ENCODE measurements at regions not wholly inside any gene's neighbourhood (a gene's known extent, or its start where the extent isn't known, plus 50 kb on each side); places are given as distances from the start of the nearest gene placed in this dataset.
A peak's percentile ranks its signal among the peaks of the same experiment; 100 is the strongest.

DNA sequence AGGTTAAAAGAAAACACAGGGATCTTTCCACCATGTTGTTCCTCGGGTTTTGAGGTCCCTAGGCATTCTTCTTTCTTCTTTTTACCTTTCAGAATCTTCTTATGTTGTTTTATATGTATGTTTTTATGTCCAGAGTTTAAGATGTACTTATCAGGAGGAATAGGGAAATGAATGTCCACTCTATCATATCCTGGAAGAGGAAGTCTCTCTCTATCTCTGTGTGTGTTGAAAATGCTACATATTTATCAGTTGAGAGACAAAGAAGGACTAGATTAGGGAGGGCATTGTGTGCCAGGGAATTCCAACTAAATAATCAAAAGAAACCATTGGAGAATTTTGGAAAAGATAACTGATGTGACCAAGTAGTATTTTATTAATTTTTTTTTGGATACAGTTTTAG, 200.5 kb upstream of the POT1 start:
- no peak for DNase-seq (ENCODE audit: low read depth in 2 of 2)
- no peak overlapping the region for H3K4me3 ChIP-seq (replicated peaks in 1 of 4; ENCODE audit: control extremely low read depth in 1 of 4, insufficient read depth in 1 of 4, low read depth in 3 of 4, low read length in 4 of 4)
- H3K4me2 ChIP-seq (ENCODE audit: extremely low read depth, insufficient read depth, low read length), result no peak overlapping the region
- no peak for TF ChIP-seq EZH2 (IDR thresholded peaks at IDR 0.05; ENCODE audit: low read length, missing control alignments)
- TF ChIP-seq, protein P1, sequence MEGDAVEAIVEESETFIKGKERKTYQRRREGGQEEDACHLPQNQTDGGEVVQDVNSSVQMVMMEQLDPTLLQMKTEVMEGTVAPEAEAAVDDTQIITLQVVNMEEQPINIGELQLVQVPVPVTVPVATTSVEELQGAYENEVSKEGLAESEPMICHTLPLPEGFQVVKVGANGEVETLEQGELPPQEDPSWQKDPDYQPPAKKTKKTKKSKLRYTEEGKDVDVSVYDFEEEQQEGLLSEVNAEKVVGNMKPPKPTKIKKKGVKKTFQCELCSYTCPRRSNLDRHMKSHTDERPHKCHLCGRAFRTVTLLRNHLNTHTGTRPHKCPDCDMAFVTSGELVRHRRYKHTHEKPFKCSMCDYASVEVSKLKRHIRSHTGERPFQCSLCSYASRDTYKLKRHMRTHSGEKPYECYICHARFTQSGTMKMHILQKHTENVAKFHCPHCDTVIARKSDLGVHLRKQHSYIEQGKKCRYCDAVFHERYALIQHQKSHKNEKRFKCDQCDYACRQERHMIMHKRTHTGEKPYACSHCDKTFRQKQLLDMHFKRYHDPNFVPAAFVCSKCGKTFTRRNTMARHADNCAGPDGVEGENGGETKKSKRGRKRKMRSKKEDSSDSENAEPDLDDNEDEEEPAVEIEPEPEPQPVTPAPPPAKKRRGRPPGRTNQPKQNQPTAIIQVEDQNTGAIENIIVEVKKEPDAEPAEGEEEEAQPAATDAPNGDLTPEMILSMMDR (conservative IDR thresholded peaks at IDR 0.05 in 1 of 2, IDR thresholded peaks at IDR 0.05 in 1 of 2; ENCODE audit: low read depth in 1 of 2, low read length in 2 of 2), result no peak
- no peaks in the 10 kb centered on the region for H3K9me3 ChIP-seq (ENCODE audit: control insufficient read depth, insufficient read depth, low read depth, low read length)
- no peak overlapping the region for H2AFZ ChIP-seq (ENCODE audit: low read length)
- no peak overlapping the region for H3K27ac ChIP-seq (ENCODE audit: insufficient read depth, low read length)
- no peak overlapping the region for H3K9ac ChIP-seq (ENCODE audit: insufficient read depth, low read length)
- H3K4me1 ChIP-seq (ENCODE audit: control insufficient read depth, extremely low read depth, insufficient read depth, low read length), result no peaks in the 10 kb centered on the region
- H3K79me2 ChIP-seq (ENCODE audit: control insufficient read depth, insufficient read depth, low read length), result no peaks in the 10 kb centered on the region
- no peaks in the 10 kb centered on the region for H4K20me1 ChIP-seq (ENCODE audit: control insufficient read depth, extremely low read depth, insufficient read depth, low read length)
- H3K27me3 ChIP-seq (ENCODE audit: control insufficient read depth, insufficient read depth, low read length), result no peaks in the 10 kb centered on the region
- H3K36me3 ChIP-seq (ENCODE audit: control insufficient read depth, insufficient read depth, low read length), result no peaks in the 10 kb centered on the region

DNA sequence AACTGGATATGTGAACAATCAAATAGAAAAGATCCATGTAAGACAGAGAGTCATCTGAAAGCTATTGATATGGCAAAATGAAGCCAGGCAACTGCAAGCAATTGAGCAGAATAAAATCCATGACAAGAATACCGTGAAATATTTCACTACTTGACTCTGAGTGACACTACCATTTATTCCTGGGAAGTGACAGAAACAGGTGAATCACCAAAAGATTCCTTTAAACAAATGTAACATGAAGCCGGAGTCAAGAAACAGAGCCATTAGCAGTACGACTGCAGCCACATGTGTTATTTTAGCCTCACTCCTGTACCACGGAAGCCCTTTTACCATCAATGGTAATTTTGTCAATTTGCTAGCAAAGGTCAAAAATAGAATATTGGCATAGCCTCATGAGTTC, 197.7 kb upstream of the POT1 start:
- H3K9ac ChIP-seq (ENCODE audit: insufficient read depth, low read length), result no peak overlapping the region
- no peaks in the 10 kb centered on the region for H3K27me3 ChIP-seq (ENCODE audit: control insufficient read depth, insufficient read depth, low read length)
- no peaks in the 10 kb centered on the region for H4K20me1 ChIP-seq (ENCODE audit: control insufficient read depth, extremely low read depth, insufficient read depth, low read length)
- DNase-seq (ENCODE audit: low read depth in 2 of 2), result no peak
- no peaks in the 10 kb centered on the region for H3K79me2 ChIP-seq (ENCODE audit: control insufficient read depth, insufficient read depth, low read length)
- no peaks in the 10 kb centered on the region for H3K9me3 ChIP-seq (ENCODE audit: control insufficient read depth, insufficient read depth, low read depth, low read length)
- no peaks in the 10 kb centered on the region for H3K36me3 ChIP-seq (ENCODE audit: control insufficient read depth, insufficient read depth, low read length)
- H3K4me1 ChIP-seq (ENCODE audit: control insufficient read depth, extremely low read depth, insufficient read depth, low read length), result no peaks in the 10 kb centered on the region
- no peak overlapping the region for H3K4me3 ChIP-seq (replicated peaks in 1 of 4; ENCODE audit: control extremely low read depth in 1 of 4, insufficient read depth in 1 of 4, low read depth in 3 of 4, low read length in 4 of 4)
- TF ChIP-seq, protein P1 (conservative IDR thresholded peaks at IDR 0.05 in 1 of 2, IDR thresholded peaks at IDR 0.05 in 1 of 2; ENCODE audit: low read depth in 1 of 2, low read length in 2 of 2), result no peak
- no peak for TF ChIP-seq EZH2 (IDR thresholded peaks at IDR 0.05; ENCODE audit: low read length, missing control alignments)
- no peak overlapping the region for H2AFZ ChIP-seq (ENCODE audit: low read length)
- H3K4me2 ChIP-seq (ENCODE audit: extremely low read depth, insufficient read depth, low read length), result no peak overlapping the region
- no peak overlapping the region for H3K27ac ChIP-seq (ENCODE audit: insufficient read depth, low read length)

DNA sequence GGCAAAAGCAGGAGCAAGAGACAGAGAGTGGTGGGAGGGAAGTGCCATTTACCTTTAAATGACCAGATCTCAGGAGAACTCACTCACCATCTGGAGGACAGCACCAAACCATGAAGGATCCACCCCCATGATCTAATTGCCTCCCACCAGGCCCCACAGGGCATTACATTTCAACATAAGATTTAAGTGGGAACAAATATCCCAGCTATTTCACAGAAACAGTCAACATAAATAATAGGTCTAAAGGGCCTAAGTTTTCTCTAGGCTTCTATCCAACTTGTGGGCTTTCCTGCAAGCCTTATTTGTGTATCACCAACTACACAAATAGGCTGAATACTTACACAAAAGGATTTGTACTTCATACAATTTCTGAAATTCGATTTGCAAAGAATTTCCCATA, 196.8 kb upstream of the POT1 start:
- Histone ChIP-seq H3K4me1 (ENCODE audit: control insufficient read depth, extremely low read depth, insufficient read depth, low read length) (no peaks in the 10 kb centered on the region), H3K36me3 (ENCODE audit: control insufficient read depth, insufficient read depth, low read length) (no peaks in the 10 kb centered on the region), H3K79me2 (ENCODE audit: control insufficient read depth, insufficient read depth, low read length) (no peaks in the 10 kb centered on the region), H3K27me3 (ENCODE audit: control insufficient read depth, insufficient read depth, low read length) (no peaks in the 10 kb centered on the region), H3K4me3 (replicated peaks in 1 of 4; ENCODE audit: control extremely low read depth in 1 of 4, insufficient read depth in 1 of 4, low read depth in 3 of 4, low read length in 4 of 4) (no peak overlapping the region), H3K9ac (ENCODE audit: insufficient read depth, low read length) (no peak overlapping the region), H3K27ac (ENCODE audit: insufficient read depth, low read length) (no peak overlapping the region), H3K4me2 (ENCODE audit: extremely low read depth, insufficient read depth, low read length) (no peak overlapping the region), H4K20me1 (ENCODE audit: control insufficient read depth, extremely low read depth, insufficient read depth, low read length) (no peaks in the 10 kb centered on the region), H3K9me3 (ENCODE audit: control insufficient read depth, insufficient read depth, low read depth, low read length) (no peaks in the 10 kb centered on the region), H2AFZ (ENCODE audit: low read length) (no peak overlapping the region)
- peak; percentile 33 to 37 for DNase-seq (ENCODE audit: low read depth in 2 of 2)
- TF ChIP-seq, protein P1 (conservative IDR thresholded peaks at IDR 0.05 in 1 of 2, IDR thresholded peaks at IDR 0.05 in 1 of 2; ENCODE audit: low read depth in 1 of 2, low read length in 2 of 2), result no peak
- no peak for TF ChIP-seq EZH2 (IDR thresholded peaks at IDR 0.05; ENCODE audit: low read length, missing control alignments)

Data from fibroblast of lung (primary cell).